HL-60 (cell line): ENCODE measurements at regions not wholly inside any gene's neighbourhood (a gene's known extent, or its start where the extent isn't known, plus 50 kb on each side); places are given as distances from the start of the nearest gene placed in this dataset.

Experiments
- DNase-seq, 2 experiments: peaks; one replicate each; pipeline ENCODE4 v3.0.0-alpha.2; 2010 to 2020; ENCODE audit warnings: low read depth in 1 of 2, low spot score in 1 of 2
- H3K27ac ChIP-seq: fragments of 250-450 bp; sonication (Bioruptor Pico); replicated peaks from 2 replicates; pipeline ENCODE4 v1.5.1; 2020; ENCODE audit warnings: mild to moderate bottlenecking, moderate library complexity
- H3K27me3 ChIP-seq: fragments of 250-450 bp; sonication (Bioruptor Pico); 2 replicates; pipeline ENCODE4 v1.5.1; 2021; ENCODE audit warnings: mild to moderate bottlenecking, moderate library complexity; ENCODE audit not compliant: insufficient read depth, poor library complexity, severe bottlenecking
- H3K4me3 ChIP-seq: replicated peaks from 2 replicates; pipeline ENCODE4 v1.5.1; 2011; ENCODE audit warnings: mild to moderate bottlenecking, control low read depth, low read length; ENCODE audit not compliant: insufficient read depth
- GABPA ChIP-seq: IDR thresholded peaks from 2 replicates; pipeline ENCODE4 v1.6.1; 2012; ENCODE audit warnings: low read depth
- POLR2AphosphoS5 ChIP-seq: IDR thresholded peaks from 2 replicates; pipeline ENCODE4 v1.6.1; 2012; ENCODE audit warnings: low read depth
- SPI1 ChIP-seq: IDR thresholded peaks from 2 replicates; pipeline ENCODE4 v1.6.1; 2012; ENCODE audit warnings: low read depth, mild to moderate bottlenecking, borderline replicate concordance
- TF ChIP-seq, protein P1 (sequence below): IDR thresholded peaks from 2 replicates; pipeline ENCODE4 v1.6.1; 2012; ENCODE audit warnings: low read depth; ENCODE audit not compliant: insufficient replicate concordance
- TF ChIP-seq, protein P2 (sequence below): IDR thresholded peaks from one replicate; pipeline ENCODE4 v1.5.1; 2011; ENCODE audit warnings: low read length, control low read depth, inconsistent platforms; ENCODE audit not compliant: insufficient read depth

DNA sequence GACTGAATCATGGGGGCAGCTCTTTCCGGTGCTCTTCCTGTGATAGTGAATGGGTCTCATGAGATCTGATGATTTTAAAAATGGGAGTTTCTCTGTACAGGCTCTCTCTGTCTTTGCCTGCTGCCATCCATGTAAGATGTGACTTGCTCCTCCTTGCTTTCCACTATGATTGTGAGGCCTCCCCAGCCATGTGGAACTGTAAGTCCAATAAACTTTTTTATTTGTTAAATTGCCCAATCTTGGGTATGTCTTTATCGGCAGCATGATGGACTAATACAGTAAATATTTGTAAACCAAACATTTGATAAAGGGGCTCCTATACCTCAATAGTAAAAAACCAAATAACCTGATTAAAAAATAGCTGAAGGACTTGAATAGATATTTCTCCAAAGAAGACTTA lies 77.3 kb downstream of the INSIG2 start:
- no peak overlapping the region for H3K4me3 ChIP-seq
- H3K27me3 ChIP-seq, result no peaks in the 10 kb centered on the region
- TF ChIP-seq, protein P1, sequence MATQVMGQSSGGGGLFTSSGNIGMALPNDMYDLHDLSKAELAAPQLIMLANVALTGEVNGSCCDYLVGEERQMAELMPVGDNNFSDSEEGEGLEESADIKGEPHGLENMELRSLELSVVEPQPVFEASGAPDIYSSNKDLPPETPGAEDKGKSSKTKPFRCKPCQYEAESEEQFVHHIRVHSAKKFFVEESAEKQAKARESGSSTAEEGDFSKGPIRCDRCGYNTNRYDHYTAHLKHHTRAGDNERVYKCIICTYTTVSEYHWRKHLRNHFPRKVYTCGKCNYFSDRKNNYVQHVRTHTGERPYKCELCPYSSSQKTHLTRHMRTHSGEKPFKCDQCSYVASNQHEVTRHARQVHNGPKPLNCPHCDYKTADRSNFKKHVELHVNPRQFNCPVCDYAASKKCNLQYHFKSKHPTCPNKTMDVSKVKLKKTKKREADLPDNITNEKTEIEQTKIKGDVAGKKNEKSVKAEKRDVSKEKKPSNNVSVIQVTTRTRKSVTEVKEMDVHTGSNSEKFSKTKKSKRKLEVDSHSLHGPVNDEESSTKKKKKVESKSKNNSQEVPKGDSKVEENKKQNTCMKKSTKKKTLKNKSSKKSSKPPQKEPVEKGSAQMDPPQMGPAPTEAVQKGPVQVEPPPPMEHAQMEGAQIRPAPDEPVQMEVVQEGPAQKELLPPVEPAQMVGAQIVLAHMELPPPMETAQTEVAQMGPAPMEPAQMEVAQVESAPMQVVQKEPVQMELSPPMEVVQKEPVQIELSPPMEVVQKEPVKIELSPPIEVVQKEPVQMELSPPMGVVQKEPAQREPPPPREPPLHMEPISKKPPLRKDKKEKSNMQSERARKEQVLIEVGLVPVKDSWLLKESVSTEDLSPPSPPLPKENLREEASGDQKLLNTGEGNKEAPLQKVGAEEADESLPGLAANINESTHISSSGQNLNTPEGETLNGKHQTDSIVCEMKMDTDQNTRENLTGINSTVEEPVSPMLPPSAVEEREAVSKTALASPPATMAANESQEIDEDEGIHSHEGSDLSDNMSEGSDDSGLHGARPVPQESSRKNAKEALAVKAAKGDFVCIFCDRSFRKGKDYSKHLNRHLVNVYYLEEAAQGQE, result no peak
- TF ChIP-seq, protein P2, sequence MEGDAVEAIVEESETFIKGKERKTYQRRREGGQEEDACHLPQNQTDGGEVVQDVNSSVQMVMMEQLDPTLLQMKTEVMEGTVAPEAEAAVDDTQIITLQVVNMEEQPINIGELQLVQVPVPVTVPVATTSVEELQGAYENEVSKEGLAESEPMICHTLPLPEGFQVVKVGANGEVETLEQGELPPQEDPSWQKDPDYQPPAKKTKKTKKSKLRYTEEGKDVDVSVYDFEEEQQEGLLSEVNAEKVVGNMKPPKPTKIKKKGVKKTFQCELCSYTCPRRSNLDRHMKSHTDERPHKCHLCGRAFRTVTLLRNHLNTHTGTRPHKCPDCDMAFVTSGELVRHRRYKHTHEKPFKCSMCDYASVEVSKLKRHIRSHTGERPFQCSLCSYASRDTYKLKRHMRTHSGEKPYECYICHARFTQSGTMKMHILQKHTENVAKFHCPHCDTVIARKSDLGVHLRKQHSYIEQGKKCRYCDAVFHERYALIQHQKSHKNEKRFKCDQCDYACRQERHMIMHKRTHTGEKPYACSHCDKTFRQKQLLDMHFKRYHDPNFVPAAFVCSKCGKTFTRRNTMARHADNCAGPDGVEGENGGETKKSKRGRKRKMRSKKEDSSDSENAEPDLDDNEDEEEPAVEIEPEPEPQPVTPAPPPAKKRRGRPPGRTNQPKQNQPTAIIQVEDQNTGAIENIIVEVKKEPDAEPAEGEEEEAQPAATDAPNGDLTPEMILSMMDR, result no peak
- TF ChIP-seq SPI1 (no peak), GABPA (no peak), POLR2AphosphoS5 (no peak)
- no peak overlapping the region for H3K27ac ChIP-seq
- no peak for DNase-seq
